HCT116 (cell line): ENCODE measurements at regions not wholly inside any gene's neighbourhood (a gene's known extent, or its start where the extent isn't known, plus 50 kb on each side); places are given as distances from the start of the nearest gene placed in this dataset.

Experiments used
- ATAC-seq: fragments of 200-7000 bp; cut with Tn5 transposase; 2 replicates; pipeline ENCODE4 v1.9.1; 2020; ENCODE audit warnings: mild to moderate bottlenecking, moderate library complexity
- BruUV-seq: library from RNA; stranded (reverse); fragments of 400-500 nt; replicated peaks from 2 replicates; lab custom pipeline; 2021; lab: Mats Ljungman, UMichigan
- CTCF ChIA-PET: fragments of 300-600 bp; sonication (Branson Sonifier 250); formaldehyde crosslinking; loops from one replicate; lab custom pipeline; 2021; ENCODE audit warnings: antibody characterized with exemption; lab: Charles Lee
- POLR2A ChIA-PET: fragments of 300-600, 350-600 bp; sonication (Branson Sonifier 250); formaldehyde crosslinking; loops from one replicate; lab custom pipeline; 2021; ENCODE audit warnings: antibody characterized with exemption; lab: Charles Lee
- RAD21 ChIA-PET, 2 experiments: fragments of 300-600 bp; sonication (Branson Sonifier 250); formaldehyde crosslinking; loops; one replicate each; lab custom pipeline; 2023; ENCODE audit warnings: low total read pairs in 2 of 2; ENCODE audit not compliant: uncharacterized antibody in 2 of 2, unreplicated experiment in 2 of 2, low non-redundant PET in 1 of 2; lab: Charles Lee
- DNase-seq: peaks from one replicate; pipeline ENCODE4 v3.0.0-alpha.2; 2010; ENCODE audit warnings: low read depth, low spot score
- H2AFZ ChIP-seq: fragments of 200-600 bp; shearing (Covaris generic), sonication (generic); 2 replicates; pipeline ENCODE4 v1.6.1; 2017; ENCODE audit warnings: low read depth, mixed run types, mixed read lengths, antibody characterized with exemption, low read length; ENCODE audit not compliant: poor library complexity, severe bottlenecking
- H3K27ac ChIP-seq: 2 replicates; pipeline ENCODE4 v1.5.1; 2012; ENCODE audit warnings: low read depth, low read length
- H3K27me3 ChIP-seq: fragments of 200-600 bp; sonication (generic); 2 replicates; pipeline ENCODE4 v1.6.1; 2016; ENCODE audit warnings: mixed run types, low read length, mixed read lengths; ENCODE audit not compliant: insufficient read depth
- H3K36me3 ChIP-seq, 2 experiments: fragments of 200-500 bp in 1 of 2; fragments of 200-600 bp in 1 of 2; sonication (Bioruptor generic) in 1 of 2; sonication (generic) in 1 of 2; 2 replicates each; pipeline versions ENCODE4 v1.5.1 to v1.6.1; 2014 to 2016; ENCODE audit warnings: low read length in 2 of 2, inconsistent platforms in 1 of 2, mixed read lengths in 1 of 2, mixed run types in 1 of 2; ENCODE audit not compliant: insufficient read depth in 2 of 2, control insufficient read depth in 1 of 2
- H3K4me1 ChIP-seq, 2 experiments: fragments of 200-600 bp in 1 of 2; sonication (generic) in 1 of 2; 2 replicates each; pipeline versions ENCODE4 v1.5.1 to v1.6.1; 2012 to 2017; ENCODE audit warnings: low read length in 2 of 2, inconsistent platforms in 1 of 2, mild to moderate bottlenecking in 1 of 2, mixed read lengths in 1 of 2, mixed run types in 1 of 2, moderate library complexity in 1 of 2; ENCODE audit not compliant: insufficient read depth in 2 of 2, control insufficient read depth in 1 of 2
- H3K4me2 ChIP-seq: fragments of 200-600 bp; sonication (generic); 2 replicates; pipeline ENCODE4 v1.6.1; 2017; ENCODE audit warnings: mixed run types, low read length, mixed read lengths
- H3K4me3 ChIP-seq, 2 experiments: fragments of 200-600 bp in 1 of 2; sonication (generic) in 1 of 2; replicated peaks in 1 of 2; 2 replicates each; pipeline ENCODE4 v1.5.1; 2011 to 2016; ENCODE audit warnings: low read length in 2 of 2, control low read depth in 1 of 2, low read depth in 1 of 2, mild to moderate bottlenecking in 1 of 2, mixed read lengths in 1 of 2, mixed run types in 1 of 2
- H3K79me2 ChIP-seq: fragments of 200-600 bp; sonication (generic); 2 replicates; pipeline ENCODE4 v1.6.1; 2017; ENCODE audit warnings: mild to moderate bottlenecking, mixed run types, low read length, moderate library complexity, mixed read lengths; ENCODE audit not compliant: insufficient read depth
- H3K9ac ChIP-seq: fragments of 200-600 bp; sonication (generic); 2 replicates; pipeline ENCODE4 v1.6.1; 2016; ENCODE audit warnings: low read length, mixed read lengths
- H3K9me2 ChIP-seq: fragments of 200-600 bp; sonication (generic), shearing (Covaris generic); 2 replicates; pipeline ENCODE4 v1.6.1; 2017; ENCODE audit warnings: mixed run types, mild to moderate bottlenecking, moderate library complexity; ENCODE audit not compliant: insufficient read depth
- H3K9me3 ChIP-seq, 2 experiments: fragments of 200-500 bp in 1 of 2; fragments of 200-600 bp in 1 of 2; sonication (Bioruptor generic) in 1 of 2; sonication (generic) in 1 of 2; 2 replicates each; pipeline ENCODE4 v1.6.1; 2014 to 2017; ENCODE audit warnings: low read length in 2 of 2, mixed read lengths in 2 of 2, inconsistent platforms in 1 of 2, low read depth in 1 of 2, mild to moderate bottlenecking in 1 of 2, mixed run types in 1 of 2, moderate library complexity in 1 of 2; ENCODE audit not compliant: control insufficient read depth in 1 of 2, insufficient read depth in 1 of 2
- H4K20me1 ChIP-seq: fragments of 200-600 bp; sonication (generic), shearing (Covaris generic); 2 replicates; pipeline ENCODE4 v1.6.1; 2017; ENCODE audit warnings: mixed run types, mild to moderate bottlenecking, moderate library complexity; ENCODE audit not compliant: insufficient read depth
- CBX3 ChIP-seq: IDR thresholded peaks from 2 replicates; pipeline ENCODE4 v1.6.1; 2012; ENCODE audit warnings: low read depth
- CEBPB ChIP-seq: IDR thresholded peaks from 2 replicates; pipeline ENCODE4 v1.6.1; 2012; ENCODE audit warnings: low read depth
- CTCF ChIP-seq, 3 experiments: fragments of 200-600 bp in 1 of 3; sonication (generic) in 1 of 3; IDR thresholded peaks in 2 of 3; conservative IDR thresholded peaks in 1 of 3; 2 replicates each; pipeline ENCODE4 v1.5.1; 2012 to 2017; ENCODE audit warnings: low read depth in 2 of 3, low read length in 2 of 3, antibody characterized with exemption in 1 of 3, borderline replicate concordance in 1 of 3, control low read depth in 1 of 3, mild to moderate bottlenecking in 1 of 3, mixed read lengths in 1 of 3, mixed run types in 1 of 3, moderate library complexity in 1 of 3; ENCODE audit not compliant: insufficient read depth in 1 of 3
- EGR1 ChIP-seq: IDR thresholded peaks from 2 replicates; pipeline ENCODE4 v1.6.1; 2012; ENCODE audit warnings: low read depth
- ELF1 ChIP-seq: IDR thresholded peaks from 2 replicates; pipeline ENCODE4 v1.6.1; 2012; ENCODE audit warnings: low read depth, borderline replicate concordance
- EZH2phosphoT487 ChIP-seq: fragments of 200-600 bp; IDR thresholded peaks from 2 replicates; pipeline ENCODE4 v1.6.1; 2018; ENCODE audit warnings: antibody characterized with exemption, borderline replicate concordance
- FOSL1 ChIP-seq: IDR thresholded peaks from 2 replicates; pipeline ENCODE4 v1.6.1; 2012; ENCODE audit warnings: low read depth
- JUND ChIP-seq: IDR thresholded peaks from 2 replicates; pipeline ENCODE4 v1.6.1; 2012
- MAX ChIP-seq: IDR thresholded peaks from 2 replicates; pipeline ENCODE4 v1.6.1; 2012
- POLR2A ChIP-seq: IDR thresholded peaks from 2 replicates; pipeline ENCODE4 v1.7.0; 2011; ENCODE audit warnings: borderline replicate concordance; ENCODE audit not compliant: insufficient read depth, insufficient read length; ENCODE audit errors: extremely low read depth
- RAD21 ChIP-seq: IDR thresholded peaks from 2 replicates; pipeline ENCODE4 v1.6.1; 2012; ENCODE audit warnings: low read depth, mild to moderate bottlenecking
- REST ChIP-seq: IDR thresholded peaks from 2 replicates; pipeline ENCODE4 v1.6.1; 2012; ENCODE audit warnings: low read depth
- SP1 ChIP-seq: IDR thresholded peaks from 2 replicates; pipeline ENCODE4 v1.6.1; 2012; ENCODE audit warnings: low read depth
- TCF7L2 ChIP-seq: IDR thresholded peaks from 2 replicates; pipeline ENCODE4 v1.7.0; 2011; ENCODE audit warnings: borderline replicate concordance, inconsistent platforms; ENCODE audit not compliant: insufficient read depth, insufficient read length; ENCODE audit errors: extremely low read depth
- YY1 ChIP-seq: IDR thresholded peaks from 2 replicates; pipeline ENCODE4 v1.6.1; 2011; ENCODE audit warnings: low read length, low read depth, moderate library complexity, mild to moderate bottlenecking; ENCODE audit not compliant: insufficient replicate concordance; ENCODE audit errors: extremely low read depth
- ZBTB33 ChIP-seq: IDR thresholded peaks from 2 replicates; pipeline ENCODE4 v1.6.1; 2011; ENCODE audit warnings: mild to moderate bottlenecking, low read length, moderate library complexity; ENCODE audit not compliant: insufficient replicate concordance; ENCODE audit errors: extremely low read depth
- ZFX ChIP-seq: fragments of 450-650 bp; IDR thresholded peaks from 2 replicates; pipeline ENCODE4 v1.6.1; 2017
- ZNF274 ChIP-seq: fragments of 200-500 bp; sonication (Bioruptor generic); IDR thresholded peaks from 2 replicates; pipeline ENCODE4 v1.6.1; 2014; ENCODE audit warnings: mild to moderate bottlenecking, low read depth, low read length, inconsistent platforms
- intact Hi-C: fragments of 100-400 bp; cut with micrococcal nuclease; formaldehyde crosslinking; loops from 2 replicates; pipeline ENCODE4 v1.10.0; 2022
- TF ChIP-seq, protein P1 (sequence below): IDR thresholded peaks from 2 replicates; pipeline ENCODE4 v1.6.1; 2012

DNA sequence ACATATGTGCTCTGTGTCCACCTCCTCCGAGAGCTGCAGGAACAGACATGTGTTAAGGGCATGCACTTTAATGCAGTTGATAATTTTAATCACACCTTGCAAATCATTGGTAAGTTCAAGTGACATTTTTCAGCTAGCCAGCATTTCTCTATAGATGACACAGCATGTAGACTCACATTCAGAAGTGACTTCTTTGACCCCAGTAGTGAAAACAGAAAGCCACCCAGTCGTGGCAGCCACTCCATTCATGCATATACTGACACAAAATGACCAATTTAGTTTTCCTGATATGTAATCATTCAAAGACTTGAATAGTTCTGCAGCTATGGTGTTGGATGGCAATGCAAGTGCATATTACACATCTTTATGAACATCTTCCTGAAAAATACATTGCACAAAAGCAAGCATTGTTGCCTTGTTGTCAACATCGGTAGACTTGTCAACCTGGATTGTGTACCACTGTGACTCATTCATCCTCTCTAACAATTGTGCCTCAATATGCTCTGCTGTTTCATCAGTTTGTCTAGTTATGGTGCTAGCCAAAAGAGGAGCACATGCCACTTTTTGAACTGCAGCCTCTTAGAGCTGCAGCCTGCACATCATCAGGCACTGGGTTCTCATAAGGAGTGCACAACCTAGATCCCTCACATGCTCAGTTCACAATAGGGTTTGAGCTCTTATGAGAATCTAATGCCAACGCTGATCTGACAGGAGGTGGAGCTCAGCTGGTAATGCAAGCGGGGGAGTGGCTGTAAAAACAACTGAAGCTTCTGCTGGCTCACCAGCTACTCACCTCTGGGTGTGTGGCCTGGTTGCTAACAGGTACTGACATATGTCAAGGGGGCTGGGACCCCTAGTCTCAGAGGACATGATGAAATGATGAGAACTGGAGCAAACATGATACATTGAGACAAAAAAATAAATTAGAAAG, 622.0 kb downstream of the PYDC2 start:
- CTCF ChIA-PET: no interaction called here
- Histone ChIP-seq H3K9ac (no peak overlapping the region), H3K4me2 (no peak overlapping the region), H4K20me1 (no peaks in the 10 kb centered on the region), H3K36me3 (no peaks in the 10 kb centered on the region), H3K79me2 (no peaks in the 10 kb centered on the region), H3K4me3 (no peak overlapping the region), H3K9me3 (no peaks in the 10 kb centered on the region), H2AFZ (no peak overlapping the region), H3K27me3 (no peaks in the 10 kb centered on the region), H3K27ac (no peak overlapping the region), H3K4me1 (no peaks in the 10 kb centered on the region), H3K9me2 (no peaks in the 10 kb centered on the region)
- DNase-seq: no peak
- intact Hi-C loops: no loop called here
- BruUV-seq: no TSS peak
- RAD21 ChIA-PET: no interaction called here
- ATAC-seq: no peak
- TF ChIP-seq CEBPB (no peak), ZNF274 (no peak), MAX (no peak), JUND (no peak), YY1 (no peak), POLR2A (no peak), REST (no peak), EZH2phosphoT487 (no peak), TCF7L2 (no peak), FOSL1 (no peak), CBX3 (no peak), RAD21 (no peak), SP1 (no peak), ZBTB33 (no peak), ZFX (no peak), EGR1 (no peak), ELF1 (no peak), CTCF (IDR thresholded peaks at IDR 0.05 in 2 of 3, conservative IDR thresholded peaks at IDR 0.05 in 1 of 3; ENCODE audit: borderline replicate concordance in 1 of 3, insufficient read depth in 1 of 3, low read depth in 2 of 3, low read length in 2 of 3) (no peak)
- TF ChIP-seq, protein P1, sequence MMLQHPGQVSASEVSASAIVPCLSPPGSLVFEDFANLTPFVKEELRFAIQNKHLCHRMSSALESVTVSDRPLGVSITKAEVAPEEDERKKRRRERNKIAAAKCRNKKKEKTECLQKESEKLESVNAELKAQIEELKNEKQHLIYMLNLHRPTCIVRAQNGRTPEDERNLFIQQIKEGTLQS: no peak
- POLR2A ChIA-PET: no interaction called here
